HEK293T (cell line): ENCODE measurements at regions not wholly inside any gene's neighbourhood (a gene's known extent, or its start where the extent isn't known, plus 50 kb on each side); places are given as distances from the start of the nearest gene placed in this dataset.

Experiments
- ARNT ChIP-seq: fragments of 450-650 bp; IDR thresholded peaks from 2 replicates; pipeline ENCODE4 v1.6.1; 2017; ENCODE audit warnings: mild to moderate bottlenecking
- BHLHE40 ChIP-seq: fragments of 450-650 bp; IDR thresholded peaks from 2 replicates; pipeline ENCODE4 v1.6.1; 2016; ENCODE audit warnings: mild to moderate bottlenecking, moderate library complexity, borderline replicate concordance
- CTBP1 ChIP-seq: fragments of 450-650 bp; IDR thresholded peaks from 2 replicates; pipeline ENCODE4 v1.6.1; 2016; ENCODE audit warnings: borderline replicate concordance
- ELF4 ChIP-seq: fragments of 450-650 bp; IDR thresholded peaks from 2 replicates; pipeline ENCODE4 v1.6.1; 2017; ENCODE audit warnings: antibody characterized with exemption
- FOXA1 ChIP-seq: fragments of 450-650 bp; IDR thresholded peaks from 2 replicates; pipeline ENCODE4 v1.6.1; 2016; ENCODE audit warnings: mild to moderate bottlenecking
- FOXM1 ChIP-seq: fragments of 450-650 bp; IDR thresholded peaks from 2 replicates; pipeline ENCODE4 v1.6.1; 2017; ENCODE audit warnings: mild to moderate bottlenecking, borderline replicate concordance
- LEF1 ChIP-seq: fragments of 450-650 bp; IDR thresholded peaks from 2 replicates; pipeline ENCODE4 v1.6.1; 2017; ENCODE audit warnings: mild to moderate bottlenecking, borderline replicate concordance
- NFRKB ChIP-seq: fragments of 450-650 bp; IDR thresholded peaks from 2 replicates; pipeline ENCODE4 v1.6.1; 2016; ENCODE audit warnings: mild to moderate bottlenecking, moderate library complexity
- PKNOX1 ChIP-seq: fragments of 450-650 bp; IDR thresholded peaks from 2 replicates; pipeline ENCODE4 v1.6.1; 2016
- SP1 ChIP-seq: fragments of 450-650 bp; IDR thresholded peaks from 2 replicates; pipeline ENCODE4 v1.6.1; 2017
- SUZ12 ChIP-seq: fragments of 450-650 bp; IDR thresholded peaks from 2 replicates; pipeline ENCODE4 v1.6.1; 2016; ENCODE audit warnings: mild to moderate bottlenecking
- ZNF384 ChIP-seq: fragments of 450-650 bp; IDR thresholded peaks from 2 replicates; pipeline ENCODE4 v1.6.1; 2016

- TF ChIP-seq FOXA1: no peak
- TF ChIP-seq ZNF384: no peak
- no peak for TF ChIP-seq CTBP1
- TF ChIP-seq LEF1: no peak
- no peak for TF ChIP-seq SP1
- no peak for TF ChIP-seq SUZ12
- no peak for TF ChIP-seq PKNOX1
- no peak for TF ChIP-seq ELF4
- TF ChIP-seq NFRKB: no peak
- TF ChIP-seq ARNT: no peak
- no peak for TF ChIP-seq FOXM1
- TF ChIP-seq BHLHE40: no peak
Observed at GRCh38 chr12:4977102-4977501, 66.6 kb upstream of the KCNA5 start.
